ENCODE measurements at regions not wholly inside any gene's neighbourhood (a gene's known extent, or its start where the extent isn't known, plus 50 kb on each side); places are given as distances from the start of the nearest gene placed in this dataset.
"Not testable (repeated sequence)": the region's sequence is repeated elsewhere in the genome, so short reads cannot be mapped to it uniquely, and the experiment has no call there.

- TF ChIP-seq EZH2 (IDR thresholded peaks at IDR 0.05; ENCODE audit: insufficient read depth, poor library complexity, severe bottlenecking) (no peak), EZH2phosphoT487 (IDR thresholded peaks at IDR 0.05; ENCODE audit: insufficient read depth, low read depth) (no peak)
- WGBS, 2 experiments (ENCODE audit: low coverage in 1 of 2, low lambda C conversion rate in 2 of 2, missing lambda C conversion rate in 2 of 2), result 87 to 100% methylated on average over 2 of the region's 2 CpGs
- H3K4me2 ChIP-seq (ENCODE audit: unreplicated experiment), result no peak overlapping the region
- no peaks in the 10 kb centered on the region for H3K9me3 ChIP-seq (ENCODE audit: low read depth)
- no peak overlapping the region for H2AFZ ChIP-seq
- no peaks in the 10 kb centered on the region for H3K36me3 ChIP-seq (ENCODE audit: low read depth)
- H3K27ac ChIP-seq, result no peak overlapping the region
- no peaks in the 10 kb centered on the region for H4K20me1 ChIP-seq (ENCODE audit: insufficient read depth)
- H3F3A ChIP-seq (ENCODE audit: insufficient read depth), result peaks cover 28% of the 10 kb centered on the region
- no peak overlapping the region for H3K4me3 ChIP-seq
- peak; percentile 25 for DNase-seq
- no peaks in the 10 kb centered on the region for H3K79me2 ChIP-seq (ENCODE audit: insufficient read depth)
- no peaks in the 10 kb centered on the region for H3K9me2 ChIP-seq (ENCODE audit: insufficient read depth)
- H3K4me1 ChIP-seq (ENCODE audit: insufficient read depth), result peaks cover 36% of the 10 kb centered on the region
- H3K27me3 ChIP-seq (replicated peaks; ENCODE audit: insufficient read depth), result no peaks in the 10 kb centered on the region
- H3K9ac ChIP-seq, result no peak overlapping the region
- in situ Hi-C loops (cut with MboI), result no loop called here
Measured at GRCh38 chr6:14520029-14520428, 402.5 kb downstream of the CD83 start.

- TF ChIP-seq EZH2 (IDR thresholded peaks at IDR 0.05; ENCODE audit: insufficient read depth, poor library complexity, severe bottlenecking) (no peak), EZH2phosphoT487 (IDR thresholded peaks at IDR 0.05; ENCODE audit: insufficient read depth, low read depth) (no peak)
- H3K36me3 ChIP-seq (ENCODE audit: low read depth), result no peaks in the 10 kb centered on the region
- H3K4me2 ChIP-seq (ENCODE audit: unreplicated experiment), result no peak overlapping the region
- WGBS, 2 experiments (ENCODE audit: low coverage in 1 of 2, low lambda C conversion rate in 2 of 2, missing lambda C conversion rate in 2 of 2), result 90 to 92% methylated on average over 2 of the region's 2 CpGs
- in situ Hi-C loops (cut with MboI), result no loop called here
- DNase-seq, result no peak
- H3K9ac ChIP-seq, result no peak overlapping the region
- peaks cover 37% of the 10 kb centered on the region for H3K4me1 ChIP-seq (ENCODE audit: insufficient read depth)
- H3K4me3 ChIP-seq, result no peak overlapping the region
- no peaks in the 10 kb centered on the region for H4K20me1 ChIP-seq (ENCODE audit: insufficient read depth)
- no peaks in the 10 kb centered on the region for H3K9me2 ChIP-seq (ENCODE audit: insufficient read depth)
- no peaks in the 10 kb centered on the region for H3K27me3 ChIP-seq (replicated peaks; ENCODE audit: insufficient read depth)
- H3K79me2 ChIP-seq (ENCODE audit: insufficient read depth), result no peaks in the 10 kb centered on the region
- no peaks in the 10 kb centered on the region for H3K9me3 ChIP-seq (ENCODE audit: low read depth)
- H3F3A ChIP-seq (ENCODE audit: insufficient read depth), result peaks cover 32% of the 10 kb centered on the region
- H3K27ac ChIP-seq, result no peak overlapping the region
- H2AFZ ChIP-seq, result no peak overlapping the region
Measured at GRCh38 chr6:14520536-14520935, 403.0 kb downstream of the CD83 start.

GRCh38 chr6:14521141-14521540, 403.6 kb downstream of the CD83 start:
- in situ Hi-C loops (cut with MboI), result no loop called here

GRCh38 chr6:14521861-14522260, 404.3 kb downstream of the CD83 start:
- H3K9me3 ChIP-seq (ENCODE audit: low read depth); H3K9me2 ChIP-seq (ENCODE audit: insufficient read depth); H3K9ac ChIP-seq; H3K36me3 ChIP-seq (ENCODE audit: low read depth); H3K4me3 ChIP-seq; H3K27ac ChIP-seq; H2AFZ ChIP-seq; H3K79me2 ChIP-seq (ENCODE audit: insufficient read depth); in situ Hi-C loops (cut with MboI); H3K4me2 ChIP-seq (ENCODE audit: unreplicated experiment); H3K27me3 ChIP-seq (replicated peaks; ENCODE audit: insufficient read depth); H4K20me1 ChIP-seq (ENCODE audit: insufficient read depth); DNase-seq: not testable (repeated sequence)
- 97 to 98% methylated on average over 11 of the region's 11 CpGs for WGBS, 2 experiments (ENCODE audit: low coverage in 1 of 2, low lambda C conversion rate in 2 of 2, missing lambda C conversion rate in 2 of 2)
- Histone ChIP-seq H3F3A (ENCODE audit: insufficient read depth) (peaks cover 30% of the 10 kb centered on the region), H3K4me1 (ENCODE audit: insufficient read depth) (peaks cover 31% of the 10 kb centered on the region)

More at GRCh38 chr6:14521141-14521540, 403.6 kb downstream of the CD83 start:
- Histone ChIP-seq H3K79me2 (ENCODE audit: insufficient read depth) (no peaks in the 10 kb centered on the region), H3K4me3 (no peak overlapping the region), H3F3A (ENCODE audit: insufficient read depth) (peaks cover 32% of the 10 kb centered on the region), H3K9me3 (ENCODE audit: low read depth) (no peaks in the 10 kb centered on the region), H3K27me3 (replicated peaks; ENCODE audit: insufficient read depth) (no peaks in the 10 kb centered on the region), H3K9me2 (ENCODE audit: insufficient read depth) (no peaks in the 10 kb centered on the region), H2AFZ (no peak overlapping the region), H3K4me1 (ENCODE audit: insufficient read depth) (peaks cover 37% of the 10 kb centered on the region), H4K20me1 (ENCODE audit: insufficient read depth) (no peaks in the 10 kb centered on the region), H3K36me3 (ENCODE audit: low read depth) (no peaks in the 10 kb centered on the region), H3K4me2 (ENCODE audit: unreplicated experiment) (no peak overlapping the region), H3K9ac (no peak overlapping the region), H3K27ac (no peak overlapping the region)
- WGBS, 2 experiments (ENCODE audit: low coverage in 1 of 2, low lambda C conversion rate in 2 of 2, missing lambda C conversion rate in 2 of 2), result 44 to 48% methylated on average over 5 of the region's 5 CpGs
- no peak for DNase-seq
- TF ChIP-seq EZH2 (IDR thresholded peaks at IDR 0.05; ENCODE audit: insufficient read depth, poor library complexity, severe bottlenecking), result no peak
- TF ChIP-seq EZH2phosphoT487 (IDR thresholded peaks at IDR 0.05; ENCODE audit: insufficient read depth, low read depth), result no peak

- WGBS, 2 experiments (ENCODE audit: low coverage in 1 of 2, low lambda C conversion rate in 2 of 2, missing lambda C conversion rate in 2 of 2), result 0 to 13% methylated on average over 3 of the region's 3 CpGs
- Histone ChIP-seq H3K4me1 (ENCODE audit: insufficient read depth) (peaks cover 9% of the 10 kb centered on the region), H3K27ac (peak overlapping the region; percentile 70), H3K9me3 (ENCODE audit: low read depth) (peaks cover 4% of the 10 kb centered on the region), H3K27me3 (replicated peaks; ENCODE audit: insufficient read depth) (no peaks in the 10 kb centered on the region), H3K4me2 (ENCODE audit: unreplicated experiment) (peak overlapping the region; percentile 31), H3K36me3 (ENCODE audit: low read depth) (no peaks in the 10 kb centered on the region), H4K20me1 (ENCODE audit: insufficient read depth) (no peaks in the 10 kb centered on the region), H3K9ac (peak overlapping the region; percentile 51), H3K9me2 (ENCODE audit: insufficient read depth) (no peaks in the 10 kb centered on the region), H3K79me2 (ENCODE audit: insufficient read depth) (no peaks in the 10 kb centered on the region), H3K4me3 (no peak overlapping the region), H2AFZ (peak overlapping the region; percentile 8; the same call in 1 of the 2 replicates), H3F3A (ENCODE audit: insufficient read depth) (peaks cover 11% of the 10 kb centered on the region)
- TF ChIP-seq EZH2 (IDR thresholded peaks at IDR 0.05; ENCODE audit: insufficient read depth, poor library complexity, severe bottlenecking) (no peak), EZH2phosphoT487 (IDR thresholded peaks at IDR 0.05; ENCODE audit: insufficient read depth, low read depth) (0 out of 2 replicates have a peak, but pooled peaks have one; percentile 34)
- in situ Hi-C loops (cut with MboI), result no loop called here
- peak; percentile 89 for DNase-seq
Measured at GRCh38 chr6:14524319-14524718, 406.7 kb downstream of the CD83 start.

All from GM23248 (cell line).